Skeletal muscle cell (primary cell): ENCODE measurements at regions not wholly inside any gene's neighbourhood (a gene's known extent, or its start where the extent isn't known, plus 50 kb on each side); places are given as distances from the start of the nearest gene placed in this dataset.

ENCODE experiments used
- DNase-seq: peaks from one replicate; pipeline ENCODE4 v3.0.0-alpha.2; 2010; ENCODE audit warnings: low read depth
- H3K4me3 ChIP-seq: 2 replicates; pipeline ENCODE4 v1.5.1; 2011; ENCODE audit warnings: low read depth, mild to moderate bottlenecking, control low read depth, low read length, moderate library complexity

DNA sequence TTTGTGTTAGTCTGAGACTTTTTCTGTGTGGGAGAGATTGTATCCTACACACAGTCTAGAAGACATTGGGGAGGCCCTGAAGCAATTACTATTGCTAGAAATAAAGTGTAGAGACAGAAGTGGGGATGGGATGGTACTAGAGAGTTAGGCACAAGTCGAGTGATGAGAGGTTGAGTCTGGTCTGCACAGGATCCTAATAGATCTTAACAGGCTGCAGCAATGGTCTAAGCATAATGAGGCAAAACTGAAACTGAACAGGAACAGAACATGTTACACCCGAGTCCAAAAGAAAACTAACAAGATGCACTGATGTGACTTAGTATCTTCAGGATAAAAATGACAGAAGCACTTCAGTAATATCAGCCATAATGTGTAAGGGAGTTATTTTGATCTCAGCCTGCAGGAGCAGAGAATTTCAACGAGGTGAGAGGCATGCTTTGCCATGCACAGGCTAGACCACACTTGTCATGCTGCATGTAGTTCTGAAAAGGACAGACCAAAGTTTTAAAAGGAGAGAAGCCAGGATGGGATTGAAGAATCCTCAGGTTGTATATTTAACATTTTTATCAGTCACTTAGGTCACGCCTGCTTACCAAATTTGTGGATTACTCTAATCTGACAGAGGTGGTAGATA lies 205.8 kb upstream of the BOD1L1 start:
- H3K4me3 ChIP-seq, result no peak overlapping the region
- DNase-seq, result no peak

DNA sequence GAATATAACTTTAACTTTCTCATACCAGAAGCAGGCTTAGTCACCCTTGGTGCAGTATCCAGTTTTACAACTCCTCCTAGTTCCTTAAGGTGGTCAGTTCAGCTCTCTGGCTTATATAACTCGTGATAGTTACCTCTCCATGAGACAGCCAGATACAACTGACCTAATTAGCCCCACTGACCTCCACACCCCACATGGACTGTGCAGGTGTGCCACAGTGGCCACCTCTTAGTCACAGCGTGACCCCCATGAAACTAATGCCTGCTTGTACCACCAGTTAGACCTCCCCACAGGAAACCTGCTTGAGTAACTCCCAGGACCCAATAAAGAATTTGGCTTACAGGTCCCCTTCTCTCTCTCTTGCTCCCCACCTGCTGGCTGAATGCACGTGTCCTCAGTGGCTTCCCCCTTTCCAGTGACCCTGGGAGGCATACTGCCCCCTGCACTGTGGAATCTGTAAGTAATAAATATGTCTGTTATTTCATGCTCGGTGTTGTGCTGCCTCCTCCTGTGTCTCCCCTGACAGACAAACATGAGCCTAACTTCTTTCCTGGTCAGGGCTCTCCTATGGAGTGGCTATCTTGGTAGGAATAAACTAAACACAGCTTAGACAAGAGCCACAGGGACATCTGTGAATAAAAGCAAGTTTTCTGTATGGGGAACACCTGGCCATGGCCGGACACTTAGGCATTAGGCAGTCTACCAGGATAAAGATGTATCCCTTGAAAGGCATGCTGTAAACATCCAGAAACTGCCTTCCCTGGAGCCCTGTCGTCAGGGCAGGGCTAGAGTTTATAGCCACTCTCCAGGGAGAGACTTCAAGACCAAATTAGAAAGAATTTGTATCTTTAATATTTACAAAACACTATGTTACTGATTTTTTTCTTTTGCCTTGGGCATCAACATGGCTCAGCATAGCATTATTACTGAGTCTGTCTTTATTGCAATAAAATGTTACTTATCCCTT lies 209.7 kb upstream of the BOD1L1 start:
- no peak overlapping the region for H3K4me3 ChIP-seq
- no peak for DNase-seq

DNA sequence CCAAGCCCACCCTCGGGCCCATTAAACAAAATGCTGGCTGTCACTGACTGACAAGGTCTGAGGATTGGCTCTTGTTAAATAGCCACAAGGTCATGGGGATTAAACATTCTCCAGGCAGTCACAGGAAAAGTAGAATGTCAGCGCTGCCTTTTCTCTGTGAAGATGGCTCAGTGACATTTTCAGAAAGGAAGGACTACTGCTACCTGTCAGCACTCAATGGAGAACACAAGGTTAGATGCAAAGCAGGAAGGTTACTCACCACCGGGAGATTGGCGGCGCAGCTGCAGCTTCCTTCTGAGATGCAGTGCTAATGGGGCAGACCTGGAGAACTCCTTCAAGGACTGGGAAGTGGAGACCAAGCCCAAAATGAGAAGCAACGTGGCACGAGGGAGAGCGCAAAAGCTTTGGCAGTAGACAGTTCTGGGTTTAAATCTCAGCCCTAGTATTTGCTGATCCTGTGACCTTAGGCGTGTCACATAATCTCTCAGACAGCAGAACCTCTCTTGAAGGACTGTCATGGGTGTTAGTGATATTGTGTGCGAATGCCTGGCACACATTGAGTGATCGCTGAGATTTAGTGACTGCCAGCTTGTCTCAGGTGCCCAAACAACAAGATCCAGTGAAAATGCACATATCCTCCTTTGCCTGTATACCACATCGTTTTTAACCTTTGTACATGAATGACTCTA lies 213.1 kb upstream of the BOD1L1 start:
- no peak overlapping the region for H3K4me3 ChIP-seq
- no peak for DNase-seq

DNA sequence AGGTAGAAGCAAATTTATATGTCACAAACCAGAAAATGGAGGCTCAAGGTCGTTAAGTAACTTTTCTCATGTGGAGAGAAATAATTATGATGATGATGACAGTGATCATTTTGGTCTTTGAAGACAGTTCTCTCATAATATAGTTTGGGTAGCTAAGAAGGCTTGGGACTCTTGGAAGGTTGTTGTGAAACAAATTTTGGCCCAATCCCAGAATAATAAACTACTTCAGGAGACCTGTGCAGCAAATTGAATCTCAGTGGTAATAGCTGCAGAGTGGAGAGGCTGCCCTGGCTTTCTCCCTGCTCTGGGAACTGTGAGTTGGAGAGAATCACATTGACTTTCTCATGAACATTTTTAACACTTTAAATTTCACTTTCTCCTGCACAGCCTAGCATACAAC lies 217.2 kb upstream of the BOD1L1 start:
- no peak overlapping the region for H3K4me3 ChIP-seq

DNA sequence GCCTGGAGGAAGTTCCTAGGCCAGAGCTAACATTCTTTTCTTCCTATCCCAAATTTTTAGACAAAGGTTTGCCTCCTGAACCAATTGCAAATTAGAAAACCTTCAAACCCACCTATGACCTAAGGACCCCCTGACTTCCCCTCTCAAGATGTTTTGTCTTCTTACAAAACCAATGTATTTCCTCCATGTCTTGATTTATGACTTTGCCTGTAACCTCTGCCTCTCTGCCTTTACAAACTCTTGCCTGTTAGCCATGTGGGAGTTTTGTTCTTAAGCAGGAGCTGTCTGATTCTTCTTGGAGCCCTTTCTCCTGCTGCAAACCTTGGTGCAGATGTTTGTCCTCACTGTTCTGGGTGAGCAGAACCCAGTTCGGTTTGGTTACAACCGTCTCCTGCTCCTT lies 222.3 kb upstream of the BOD1L1 start:
- no peak for DNase-seq
- H3K4me3 ChIP-seq, result no peak overlapping the region

More for the DNA sequence above, 217.2 kb upstream of the BOD1L1 start:
- peak; percentile 14 for DNase-seq

DNA sequence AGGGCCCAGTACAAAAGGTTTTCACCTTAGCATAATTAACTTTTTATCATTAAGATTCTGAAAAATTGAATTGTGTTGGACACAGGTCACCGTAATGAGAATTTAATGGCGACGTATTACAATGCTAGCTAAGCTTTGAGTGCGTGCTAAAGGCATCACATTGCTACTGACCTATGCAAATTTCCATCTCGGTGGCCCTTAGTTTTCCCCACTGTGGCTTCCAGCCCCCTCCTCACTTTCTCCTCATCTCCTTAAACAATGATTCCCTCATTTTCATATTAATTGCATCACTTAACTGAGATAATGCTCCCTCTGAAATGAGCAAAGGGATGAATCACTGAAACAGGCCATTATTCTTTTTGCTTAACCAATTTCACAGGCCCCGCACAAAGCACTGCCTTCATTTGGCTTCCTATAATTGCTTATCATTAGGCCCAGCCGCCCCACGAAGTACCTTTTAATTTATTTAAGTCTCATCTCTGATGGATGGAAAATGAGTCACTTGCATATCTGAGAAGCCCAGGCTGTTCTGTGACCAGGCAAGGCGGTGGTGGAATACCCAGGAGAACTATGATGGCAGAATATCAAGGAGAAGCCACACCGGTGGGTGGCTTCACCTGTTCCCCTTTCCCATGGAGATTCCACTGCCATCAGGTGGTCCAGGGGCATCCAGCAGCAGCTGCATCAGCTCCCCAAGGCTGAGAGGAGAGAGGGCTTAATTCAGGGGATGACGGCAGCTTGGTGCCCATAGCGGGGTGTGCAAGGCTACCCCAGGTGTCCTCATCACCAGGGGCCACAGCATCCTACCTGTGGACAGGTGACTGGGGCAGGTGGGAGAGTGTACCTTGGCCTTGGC lies 223.8 kb upstream of the BOD1L1 start:
- no peak for DNase-seq

DNA sequence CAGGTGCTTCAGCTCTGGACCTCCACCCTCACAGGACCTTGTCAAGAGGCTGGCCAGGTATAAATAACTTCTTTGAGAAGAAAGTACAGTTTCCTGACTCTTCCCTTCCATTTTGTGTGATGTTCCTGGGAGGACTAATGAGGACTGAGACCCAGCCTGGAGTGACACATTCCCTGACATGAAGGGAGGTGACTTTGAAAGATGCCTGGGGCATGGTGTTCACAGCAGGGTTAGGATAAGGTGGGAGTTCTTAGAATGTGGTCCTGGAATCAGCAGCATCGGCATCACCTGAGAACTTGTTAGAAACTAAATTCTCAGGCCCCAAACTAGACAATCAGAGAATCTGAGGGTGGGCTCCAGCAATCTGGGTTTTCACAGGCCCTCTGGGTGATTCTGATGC lies 224.9 kb upstream of the BOD1L1 start:
- no peak overlapping the region for H3K4me3 ChIP-seq
- no peak for DNase-seq

More for the DNA sequence above, 223.8 kb upstream of the BOD1L1 start:
- H3K4me3 ChIP-seq, result no peak overlapping the region

DNA sequence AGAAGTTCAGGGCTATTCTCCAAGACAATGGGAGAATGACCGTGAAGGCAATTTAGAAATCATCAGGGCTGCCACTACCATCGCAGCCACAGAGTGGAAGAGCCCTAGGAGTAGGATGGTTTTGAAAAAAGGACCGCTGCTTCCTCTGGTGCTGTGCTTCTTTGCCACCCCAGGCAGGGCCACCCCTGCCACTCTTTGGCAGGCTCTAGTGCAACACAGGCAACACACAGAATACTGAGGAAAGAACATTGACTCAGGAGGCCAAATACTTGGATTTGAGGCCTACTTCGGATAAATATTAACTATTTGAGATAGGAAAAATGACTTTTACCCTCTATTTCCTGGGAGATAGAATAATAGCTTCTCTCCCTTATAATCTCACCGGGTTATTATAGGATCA lies 228.9 kb upstream of the BOD1L1 start:
- no peak overlapping the region for H3K4me3 ChIP-seq
- no peak for DNase-seq

DNA sequence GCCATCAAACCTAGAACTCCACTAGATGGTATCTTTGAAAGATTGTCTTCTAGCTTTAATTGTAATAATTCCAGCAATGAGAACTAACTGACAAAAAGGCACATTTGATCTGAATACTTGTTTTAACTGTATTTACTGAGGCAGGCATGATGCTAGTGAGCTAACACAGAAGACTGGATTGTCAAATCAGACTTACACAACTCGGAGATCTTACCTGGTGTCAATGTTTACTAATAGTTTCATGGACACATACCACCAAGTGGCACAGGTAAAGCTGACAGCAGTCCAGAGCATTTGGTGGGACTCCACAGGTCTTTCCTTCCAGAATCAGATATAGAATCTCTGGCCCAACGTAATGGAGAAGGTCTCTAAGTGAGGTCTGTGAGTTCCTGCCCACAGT lies 229.9 kb upstream of the BOD1L1 start:
- no peak overlapping the region for H3K4me3 ChIP-seq
- DNase-seq, result no peak

DNA sequence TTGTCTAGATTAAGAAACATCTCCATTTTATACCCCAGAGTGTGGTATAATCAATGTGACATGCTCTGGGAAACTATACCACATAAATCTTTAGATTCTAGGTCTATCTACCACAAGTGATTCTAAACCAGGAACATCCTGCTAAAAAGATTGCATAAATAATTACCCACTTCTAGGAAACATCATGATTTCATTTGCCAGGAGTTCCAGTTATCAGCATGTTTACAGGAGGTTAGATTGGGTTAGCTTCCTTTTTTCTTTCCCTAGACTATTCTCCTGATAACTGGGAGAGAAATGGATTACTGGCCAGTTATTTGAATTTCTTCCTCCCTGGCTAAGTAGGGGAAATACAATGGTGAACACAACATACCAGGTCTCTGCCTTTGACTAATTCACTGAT lies 230.3 kb upstream of the BOD1L1 start:
- no peak for DNase-seq
- no peak overlapping the region for H3K4me3 ChIP-seq

DNA sequence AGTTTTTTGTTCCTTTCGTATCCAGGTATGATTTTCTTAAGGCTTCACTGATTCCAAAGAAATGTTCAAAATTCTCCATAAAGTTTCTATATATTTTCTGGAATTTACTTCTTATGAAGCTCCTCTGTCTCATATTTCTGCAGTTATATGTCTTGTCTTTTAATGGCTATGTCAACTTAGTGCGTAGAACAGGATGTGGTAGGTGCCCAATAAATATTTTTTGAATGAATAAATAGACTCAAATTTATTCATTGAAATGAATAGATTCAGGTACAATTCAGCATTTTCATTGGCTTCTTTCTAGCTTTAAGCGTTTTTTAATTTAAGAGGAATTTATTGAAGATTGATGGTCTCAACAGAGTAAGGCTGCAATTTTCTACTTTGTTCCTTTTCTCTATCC lies 231.9 kb upstream of the BOD1L1 start:
- DNase-seq, result no peak
- no peak overlapping the region for H3K4me3 ChIP-seq

DNA sequence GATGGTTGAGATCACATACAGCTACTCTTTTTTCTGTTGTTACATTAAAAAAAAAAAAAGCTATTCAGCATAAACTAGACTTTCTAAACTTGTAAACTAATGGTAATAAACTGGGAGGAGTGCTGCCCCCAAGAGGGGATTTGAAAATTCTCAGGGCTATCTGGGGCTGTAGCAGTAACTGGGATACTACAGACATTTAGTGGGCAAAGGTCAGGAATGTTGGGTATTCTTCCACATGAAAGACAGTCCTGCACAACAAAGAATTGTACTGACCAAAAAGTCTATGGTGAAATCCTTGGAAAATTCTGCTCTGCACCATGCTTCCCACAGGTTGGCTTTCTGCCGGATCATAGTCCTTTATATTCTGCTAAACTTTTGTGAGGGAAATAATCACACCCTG lies 232.6 kb upstream of the BOD1L1 start:
- DNase-seq, result no peak
- H3K4me3 ChIP-seq, result no peak overlapping the region

DNA sequence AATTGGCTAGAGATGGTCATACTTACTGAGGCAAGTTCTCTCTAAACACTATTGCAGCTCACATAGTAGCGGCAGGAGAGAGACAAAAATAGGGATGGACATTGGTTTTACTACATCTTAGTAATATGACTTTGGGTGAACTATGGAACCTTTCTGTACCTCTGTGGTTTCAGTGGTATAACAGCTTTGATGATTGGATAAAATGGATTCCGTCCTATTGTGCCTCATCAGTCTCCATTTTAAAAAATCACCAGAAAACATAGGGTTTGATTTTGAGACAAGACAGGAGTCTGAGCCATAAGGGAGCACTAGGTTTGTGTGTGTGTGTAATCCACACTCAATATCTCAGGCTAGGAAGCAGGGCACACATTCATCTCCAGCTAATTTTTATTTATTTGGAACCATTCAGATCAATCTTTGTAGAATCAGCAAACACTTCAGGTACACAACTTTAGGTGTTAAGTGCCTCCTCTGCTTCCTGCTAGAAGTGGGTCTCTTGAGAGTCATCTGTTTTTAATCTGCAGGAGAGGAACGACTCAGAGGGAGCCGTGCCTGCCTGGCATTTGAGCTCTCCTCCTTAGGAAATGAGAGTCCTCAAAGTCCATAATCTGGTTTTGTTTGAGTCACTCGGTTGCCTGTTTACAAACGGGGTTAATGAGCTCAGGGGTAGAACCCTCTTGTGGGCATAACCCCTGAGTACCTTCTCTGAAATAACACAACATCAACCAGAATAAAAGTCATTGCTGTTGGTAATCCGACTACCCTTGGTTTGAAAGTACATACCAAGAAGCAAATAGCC lies 238.5 kb upstream of the BOD1L1 start:
- DNase-seq, result no peak
- no peak overlapping the region for H3K4me3 ChIP-seq

DNA sequence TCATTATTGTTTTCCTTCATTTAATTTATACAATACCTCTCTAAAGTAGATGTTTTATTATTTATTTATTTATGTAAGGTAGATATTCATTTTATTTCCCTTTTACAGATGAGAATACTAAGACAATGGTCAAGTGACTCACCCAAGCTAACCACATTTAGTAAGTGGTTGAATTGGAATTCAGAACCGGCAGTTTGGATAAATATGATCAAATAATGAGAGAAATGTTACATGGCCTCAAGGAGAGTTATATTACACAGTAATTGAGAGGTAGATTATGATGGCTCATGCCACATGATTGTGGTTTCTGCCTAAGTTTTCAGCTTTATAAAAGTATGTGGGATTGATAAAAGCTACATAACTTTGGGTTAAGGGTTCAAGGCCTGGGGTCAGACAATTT lies 239.4 kb upstream of the BOD1L1 start:
- no peak for DNase-seq
- no peak overlapping the region for H3K4me3 ChIP-seq

DNA sequence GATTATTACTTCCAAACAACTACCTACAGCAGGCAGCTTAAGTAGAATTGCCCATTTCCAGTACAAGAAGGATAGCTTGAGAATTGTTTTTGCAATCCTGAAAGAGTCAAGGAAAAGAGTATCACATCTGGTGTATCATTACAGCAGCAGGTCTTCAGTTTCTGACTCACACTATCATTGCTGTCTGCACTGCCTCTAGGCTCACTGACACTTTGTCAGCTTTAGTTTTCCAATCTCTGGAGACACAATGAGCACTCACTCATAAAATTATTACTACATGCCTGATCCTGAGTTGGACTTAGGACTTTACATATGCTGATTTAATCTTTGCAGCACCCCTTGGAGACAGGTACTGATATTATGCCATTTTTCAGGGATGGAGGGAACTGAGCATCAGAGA lies 244.6 kb upstream of the BOD1L1 start:
- no peak overlapping the region for H3K4me3 ChIP-seq
- no peak for DNase-seq

DNA sequence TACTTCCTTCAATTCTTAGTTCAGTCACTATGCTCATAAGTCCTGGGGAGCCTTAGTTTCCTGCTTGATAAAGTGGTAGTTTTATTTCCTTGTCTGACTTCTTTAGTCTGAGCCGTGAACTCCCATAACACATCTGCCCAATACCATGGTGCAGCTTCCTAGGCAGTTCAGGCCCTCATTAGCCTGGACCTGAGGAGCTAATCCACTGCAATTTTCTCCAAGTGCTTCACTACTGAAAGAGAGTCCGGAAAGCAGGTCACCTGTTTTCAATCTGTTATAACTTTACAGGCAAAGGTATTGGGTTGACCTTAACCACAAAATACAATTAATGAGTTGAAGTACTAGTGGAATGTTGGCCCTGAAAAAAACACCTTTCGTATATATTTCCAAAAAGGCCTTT lies 245.4 kb upstream of the BOD1L1 start:
- DNase-seq, result no peak
- H3K4me3 ChIP-seq, result no peak overlapping the region

DNA sequence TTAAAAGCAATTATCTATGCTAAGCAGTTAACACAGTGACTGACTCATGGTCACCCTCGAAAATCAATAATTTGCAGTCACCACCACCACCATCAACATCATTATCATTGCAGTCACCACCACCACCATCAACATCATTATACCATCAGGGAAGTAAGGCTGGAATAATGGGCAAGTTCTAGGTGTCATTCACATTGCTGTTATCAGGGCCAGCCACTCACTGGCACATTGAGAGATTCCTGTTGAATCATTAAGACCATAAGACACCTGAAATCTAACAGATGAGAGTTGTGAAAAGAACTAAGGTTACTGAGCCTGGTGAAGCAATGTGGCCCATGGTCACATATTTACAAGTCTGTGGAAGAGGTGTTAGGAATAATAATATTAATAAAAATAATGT lies 247.7 kb upstream of the BOD1L1 start:
- no peak for DNase-seq
- no peak overlapping the region for H3K4me3 ChIP-seq

DNA sequence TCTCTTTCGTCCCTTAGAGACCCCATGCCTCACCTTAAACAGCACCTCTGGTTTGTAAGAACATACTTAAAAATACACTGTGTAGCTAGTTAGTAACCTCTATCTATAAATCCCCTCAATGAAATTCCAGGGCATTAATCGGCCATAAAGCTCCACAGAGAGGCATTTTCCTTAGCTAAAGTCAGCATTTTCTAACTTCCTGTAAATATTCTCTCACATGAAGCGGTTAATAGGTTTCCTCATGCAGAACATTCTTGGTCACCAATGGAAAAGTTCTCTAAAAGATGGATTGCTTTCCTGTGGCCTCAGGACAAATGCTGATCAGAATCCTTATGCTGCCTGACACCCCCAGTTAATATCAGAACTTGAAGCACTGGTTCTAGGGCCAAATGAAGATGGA lies 248.6 kb upstream of the BOD1L1 start:
- no peak for DNase-seq
- H3K4me3 ChIP-seq, result no peak overlapping the region

DNA sequence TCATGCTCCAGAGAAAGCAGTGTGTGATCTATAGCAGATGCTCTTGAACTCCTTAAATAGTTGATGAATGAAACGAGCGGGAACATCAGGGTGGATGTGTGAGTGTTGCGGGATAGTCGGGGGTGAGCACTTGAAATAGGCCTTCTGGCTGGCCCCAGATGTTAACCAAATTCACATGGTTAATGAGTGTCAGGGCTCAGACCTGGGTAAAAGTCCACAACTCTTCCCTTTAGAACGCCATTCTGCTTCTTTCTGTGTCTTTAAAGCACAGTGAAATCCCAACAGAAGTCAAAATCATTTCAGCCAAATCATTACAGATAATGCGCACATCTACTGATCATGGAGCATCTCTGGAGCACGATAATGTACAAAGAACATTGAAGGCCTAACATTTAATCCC lies 249.4 kb upstream of the BOD1L1 start:
- no peak for DNase-seq
- H3K4me3 ChIP-seq, result no peak overlapping the region
